HG02763 (cell line): ENCODE measurements at regions not wholly inside any gene's neighbourhood (a gene's known extent, or its start where the extent isn't known, plus 50 kb on each side); places are given as distances from the start of the nearest gene placed in this dataset.

Experiments
- ATAC-seq: cut with Tn5 transposase; IDR thresholded peaks from one replicate; pipeline ENCODE4 v1.9.1; 2021; ENCODE audit warnings: mild to moderate bottlenecking, moderate library complexity; ENCODE audit not compliant: unreplicated experiment

- no peak for ATAC-seq
Observed at GRCh38 chr13:77425705-77426104, 98.8 kb upstream of the MYCBP2 start.

- no peak for ATAC-seq
Observed at GRCh38 chr13:77423296-77423695, 96.4 kb upstream of the MYCBP2 start.

- ATAC-seq, result no peak
Observed at GRCh38 chr13:77422724-77423123, 95.8 kb upstream of the MYCBP2 start.

GRCh38 chr13:77417897-77418296 lies 91.0 kb upstream of the MYCBP2 start:
- no peak for ATAC-seq

- ATAC-seq, result no peak
Observed at GRCh38 chr13:77416666-77417212, 89.8 kb upstream of the MYCBP2 start.

GRCh38 chr13:77415253-77416071 lies 88.6 kb upstream of the MYCBP2 start:
- ATAC-seq, result peak; percentile 72

GRCh38 chr13:77412860-77413259 lies 86.0 kb upstream of the MYCBP2 start:
- ATAC-seq, result no peak

GRCh38 chr13:77412116-77412635 lies 85.3 kb upstream of the MYCBP2 start:
- no peak for ATAC-seq

- ATAC-seq, result no peak
Observed at GRCh38 chr13:77409412-77409811, 82.5 kb upstream of the MYCBP2 start.

GRCh38 chr13:77406644-77407440 lies 79.9 kb upstream of the MYCBP2 start:
- ATAC-seq, result no peak

GRCh38 chr13:77398825-77399620 lies 72.1 kb upstream of the MYCBP2 start:
- ATAC-seq, result no peak

GRCh38 chr13:77397636-77398035 lies 70.7 kb upstream of the MYCBP2 start:
- no peak for ATAC-seq

GRCh38 chr13:77391475-77391874 lies 64.6 kb upstream of the MYCBP2 start:
- no peak for ATAC-seq

GRCh38 chr13:77390391-77390790 lies 63.5 kb upstream of the MYCBP2 start:
- no peak for ATAC-seq

- no peak for ATAC-seq
Observed at GRCh38 chr13:77389625-77390000, 62.7 kb upstream of the MYCBP2 start.

- ATAC-seq, result no peak
Observed at GRCh38 chr13:77388944-77389624, 62.2 kb upstream of the MYCBP2 start.

- no peak for ATAC-seq
Observed at GRCh38 chr13:77387607-77388200, 60.8 kb upstream of the MYCBP2 start.

- ATAC-seq, result no peak
Observed at GRCh38 chr13:77386880-77387606, 60.1 kb upstream of the MYCBP2 start.

- no peak for ATAC-seq
Observed at GRCh38 chr13:77386046-77386445, 59.2 kb upstream of the MYCBP2 start.
